ENCODE measurements at regions not wholly inside any gene's neighbourhood (a gene's known extent, or its start where the extent isn't known, plus 50 kb on each side); places are given as distances from the start of the nearest gene placed in this dataset.

GRCh38 chr4:96603641-96604040 lies 763.7 kb downstream of the PDHA2 start:
- no peak overlapping the region for H3K4me3 Mint-ChIP-seq
- H3K27ac Mint-ChIP-seq, result peak overlapping the region; percentile 40
- H3K27me3 Mint-ChIP-seq (ENCODE audit: low read depth), result no peaks in the 10 kb centered on the region
- H3K9me3 Mint-ChIP-seq, result no peaks in the 10 kb centered on the region
- no peaks in the 10 kb centered on the region for H3K36me3 Mint-ChIP-seq
- DNase-seq (ENCODE audit: low spot score in 2 of 2, unreplicated experiment in 2 of 2), result no peak
- H3K4me1 Mint-ChIP-seq, result peaks cover 45% of the 10 kb centered on the region
- TF ChIP-seq CTCF (IDR thresholded peaks at IDR 0.05; ENCODE audit: unreplicated experiment), result no peak

GRCh38 chr4:96606451-96606850 lies 766.6 kb downstream of the PDHA2 start:
- DNase-seq (ENCODE audit: low spot score in 2 of 2, unreplicated experiment in 2 of 2), result no peak
- Mint-ChIP-seq H3K4me1 (peaks cover 40% of the 10 kb centered on the region), H3K36me3 (no peaks in the 10 kb centered on the region), H3K27ac (no peak overlapping the region), H3K9me3 (peaks cover 4% of the 10 kb centered on the region), H3K4me3 (no peak overlapping the region), H3K27me3 (ENCODE audit: low read depth) (no peaks in the 10 kb centered on the region)
- TF ChIP-seq CTCF (IDR thresholded peaks at IDR 0.05; ENCODE audit: unreplicated experiment), result no peak

- no peak for DNase-seq (ENCODE audit: low spot score in 2 of 2, unreplicated experiment in 2 of 2)
- peaks cover 12% of the 10 kb centered on the region for H3K4me1 Mint-ChIP-seq
- H3K4me3 Mint-ChIP-seq, result no peak overlapping the region
- peaks cover 8% of the 10 kb centered on the region for H3K9me3 Mint-ChIP-seq
- no peak overlapping the region for H3K27ac Mint-ChIP-seq
- H3K27me3 Mint-ChIP-seq (ENCODE audit: low read depth), result no peaks in the 10 kb centered on the region
- H3K36me3 Mint-ChIP-seq, result no peaks in the 10 kb centered on the region
- TF ChIP-seq CTCF (IDR thresholded peaks at IDR 0.05; ENCODE audit: unreplicated experiment), result no peak
Measured at GRCh38 chr4:96626023-96626422, 786.1 kb downstream of the PDHA2 start.

GRCh38 chr4:96630839-96631238 lies 790.9 kb downstream of the PDHA2 start:
- TF ChIP-seq CTCF (IDR thresholded peaks at IDR 0.05; ENCODE audit: unreplicated experiment), result no peak

GRCh38 chr4:96637971-96638412 lies 798.1 kb downstream of the PDHA2 start:
- Mint-ChIP-seq H3K4me3 (no peak overlapping the region), H3K4me1 (peaks cover 5% of the 10 kb centered on the region), H3K9me3 (peaks cover 13% of the 10 kb centered on the region), H3K27me3 (ENCODE audit: low read depth) (no peaks in the 10 kb centered on the region), H3K27ac (no peak overlapping the region), H3K36me3 (no peaks in the 10 kb centered on the region)
- no peak for DNase-seq (ENCODE audit: low spot score in 2 of 2, unreplicated experiment in 2 of 2)
- no peak for TF ChIP-seq CTCF (IDR thresholded peaks at IDR 0.05; ENCODE audit: unreplicated experiment)

More at GRCh38 chr4:96630839-96631238, 790.9 kb downstream of the PDHA2 start:
- no peak for DNase-seq (ENCODE audit: low spot score in 2 of 2, unreplicated experiment in 2 of 2)
- H3K27ac Mint-ChIP-seq, result no peak overlapping the region
- no peak overlapping the region for H3K4me3 Mint-ChIP-seq
- no peaks in the 10 kb centered on the region for H3K36me3 Mint-ChIP-seq
- no peaks in the 10 kb centered on the region for H3K9me3 Mint-ChIP-seq
- no peaks in the 10 kb centered on the region for H3K27me3 Mint-ChIP-seq (ENCODE audit: low read depth)
- H3K4me1 Mint-ChIP-seq, result peaks cover 9% of the 10 kb centered on the region

GRCh38 chr4:96639932-96640331 lies 800.0 kb downstream of the PDHA2 start:
- Mint-ChIP-seq H3K9me3 (peaks cover 13% of the 10 kb centered on the region), H3K27me3 (ENCODE audit: low read depth) (no peaks in the 10 kb centered on the region), H3K36me3 (no peaks in the 10 kb centered on the region)

More at GRCh38 chr4:96639932-96640331, 800.0 kb downstream of the PDHA2 start:
- Mint-ChIP-seq H3K4me3 (no peak overlapping the region), H3K27ac (no peak overlapping the region), H3K4me1 (peaks cover 5% of the 10 kb centered on the region)
- DNase-seq (ENCODE audit: low spot score in 2 of 2, unreplicated experiment in 2 of 2), result no peak
- TF ChIP-seq CTCF (IDR thresholded peaks at IDR 0.05; ENCODE audit: unreplicated experiment), result no peak

Measured in mesothelial cell of epicardium (in vitro differentiated cells).